Fibroblast of skin of right biceps (primary cell): ENCODE measurements at regions not wholly inside any gene's neighbourhood (a gene's known extent, or its start where the extent isn't known, plus 50 kb on each side); places are given as distances from the start of the nearest gene placed in this dataset.
"Not testable (repeated sequence)": the region's sequence is repeated elsewhere in the genome, so short reads cannot be mapped to it uniquely, and the experiment has no call there.

Experiments used
- DNase-seq: peaks from one replicate; pipeline ENCODE4 v3.0.0-alpha.2; 2013

DNA sequence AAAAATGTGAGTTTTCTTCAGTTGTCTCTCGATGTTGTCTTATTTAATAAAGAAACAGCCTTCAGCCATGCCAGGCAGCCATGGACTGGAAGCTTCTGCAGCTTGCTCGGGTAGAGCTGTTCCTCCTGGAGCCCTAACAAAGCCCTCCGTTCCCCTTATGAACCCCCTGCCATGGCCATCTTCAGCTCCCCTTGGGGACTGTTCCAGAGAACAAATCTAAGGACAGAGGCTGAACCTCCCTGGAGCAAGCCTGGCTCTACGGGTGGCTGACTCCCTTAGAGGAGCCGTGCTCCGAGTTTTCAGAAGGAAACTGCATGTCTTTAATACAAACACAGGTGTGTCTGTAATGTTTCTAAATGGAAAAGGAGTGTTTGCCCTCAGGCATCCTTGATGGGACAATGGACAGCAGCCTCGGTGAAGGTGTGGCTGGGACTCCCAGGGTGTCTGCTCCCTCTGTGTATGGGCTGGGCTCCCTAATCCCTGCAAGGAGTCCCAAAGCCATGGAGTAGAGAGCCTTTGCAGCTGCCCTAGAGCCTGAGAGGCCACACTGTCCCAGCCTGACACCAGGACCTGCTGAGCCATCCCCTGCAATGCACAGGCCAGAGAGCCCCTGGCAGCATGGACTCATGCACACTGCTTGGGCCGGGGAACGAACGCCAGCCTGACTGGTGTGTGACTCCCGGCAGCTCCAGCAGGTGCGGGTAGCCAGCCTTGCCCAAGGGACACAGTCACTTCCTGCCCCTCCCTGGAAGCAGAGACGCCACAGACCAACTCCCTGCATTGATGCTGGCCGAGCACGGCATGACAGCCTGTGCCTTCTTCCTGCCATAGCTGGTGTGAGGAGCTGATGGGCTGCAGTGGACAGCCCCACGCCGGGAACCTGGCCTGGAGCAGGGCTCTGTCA lies 381.8 kb downstream of the TCERG1L start:
- DNase-seq: no peak

DNA sequence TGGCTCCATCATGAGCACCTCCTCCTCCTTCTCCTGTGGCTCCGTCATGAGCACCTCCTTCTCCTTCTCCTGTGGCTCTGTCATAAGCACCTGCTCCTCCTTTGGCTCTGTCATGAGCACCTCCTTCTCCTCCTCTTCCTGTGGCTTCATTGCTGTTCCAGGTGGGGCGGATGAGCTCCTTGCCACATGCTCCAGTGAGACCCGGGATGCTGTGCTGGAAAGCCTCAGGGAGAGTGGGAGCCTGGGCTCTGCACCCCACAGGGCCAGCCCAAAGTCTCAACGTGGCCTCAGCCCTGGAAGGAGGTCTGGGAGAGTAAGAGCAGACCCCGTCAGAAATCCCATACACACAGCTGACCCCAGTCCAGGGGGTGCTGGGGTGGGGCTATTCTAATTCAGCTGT lies 380.7 kb downstream of the TCERG1L start:
- no peak for DNase-seq

DNA sequence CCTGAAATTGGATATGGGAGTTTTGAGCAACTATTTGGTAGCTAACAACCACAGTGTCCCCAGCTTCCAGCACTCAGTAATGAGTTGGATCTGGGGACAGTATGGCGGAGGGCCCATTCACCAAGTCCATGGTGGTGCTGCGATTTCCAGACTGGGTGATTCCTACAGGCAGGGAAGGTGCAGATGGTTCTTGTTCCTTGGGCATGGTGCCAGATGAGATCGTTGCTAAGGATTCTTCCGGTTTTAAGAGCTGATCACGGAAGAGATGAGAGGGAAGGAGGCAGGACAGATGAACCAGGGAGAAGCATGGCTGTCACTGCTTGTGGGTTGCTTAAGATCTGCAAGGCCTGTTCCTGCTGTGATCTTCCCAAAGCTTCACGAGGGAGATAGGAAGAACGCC lies 380.3 kb downstream of the TCERG1L start:
- DNase-seq: no peak

DNA sequence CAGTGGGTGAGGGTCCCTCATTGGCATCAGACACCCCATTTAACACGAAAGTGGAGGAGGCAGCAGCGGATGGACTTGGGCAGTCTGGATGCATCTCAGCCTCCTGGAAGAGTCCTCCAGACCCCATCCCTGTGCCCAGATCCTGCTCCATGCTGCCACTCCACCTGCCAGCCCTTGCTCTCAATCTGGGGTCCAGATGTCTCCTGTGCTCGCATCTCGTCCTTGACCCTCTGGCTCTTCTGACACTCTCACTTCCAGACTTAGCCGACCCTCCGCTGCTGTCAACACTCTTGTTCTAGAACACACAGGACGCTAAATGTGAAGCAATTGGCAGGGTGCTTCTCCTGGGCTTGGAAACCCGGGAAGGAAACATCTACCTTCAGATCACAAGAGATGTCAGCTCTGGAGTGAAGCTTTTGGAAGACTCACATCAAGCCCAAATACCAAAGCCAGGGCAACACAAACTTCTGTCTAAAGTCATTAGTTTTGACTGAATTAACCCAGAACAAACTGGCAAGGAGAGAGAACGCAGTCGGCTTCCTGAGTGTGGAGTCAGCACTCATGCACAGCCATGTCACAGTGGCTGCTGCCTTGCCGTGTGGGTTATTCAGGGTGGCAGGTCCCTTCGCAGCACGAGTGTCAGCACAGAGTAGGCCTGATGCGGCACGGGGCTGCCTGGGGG lies 379.1 kb downstream of the TCERG1L start:
- no peak for DNase-seq

DNA sequence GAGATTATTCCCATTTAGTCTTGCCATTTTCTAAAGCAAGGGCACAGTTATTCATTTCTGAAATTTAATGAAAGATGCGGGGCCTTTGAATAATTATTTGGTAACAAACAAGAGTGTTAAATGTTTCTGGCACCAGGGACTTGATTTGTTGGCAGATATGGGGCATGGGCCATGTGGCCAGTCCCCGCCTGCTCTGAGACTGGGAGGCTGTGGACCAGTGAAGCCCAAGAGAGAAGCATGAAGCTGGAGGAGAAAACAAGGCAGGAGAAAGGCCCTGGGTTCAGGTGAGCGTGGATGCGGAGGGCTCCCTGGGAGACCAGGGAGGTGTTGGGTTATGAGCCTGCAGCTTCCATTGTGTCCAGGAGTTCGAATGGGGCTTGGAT lies 378.5 kb downstream of the TCERG1L start:
- no peak for DNase-seq

DNA sequence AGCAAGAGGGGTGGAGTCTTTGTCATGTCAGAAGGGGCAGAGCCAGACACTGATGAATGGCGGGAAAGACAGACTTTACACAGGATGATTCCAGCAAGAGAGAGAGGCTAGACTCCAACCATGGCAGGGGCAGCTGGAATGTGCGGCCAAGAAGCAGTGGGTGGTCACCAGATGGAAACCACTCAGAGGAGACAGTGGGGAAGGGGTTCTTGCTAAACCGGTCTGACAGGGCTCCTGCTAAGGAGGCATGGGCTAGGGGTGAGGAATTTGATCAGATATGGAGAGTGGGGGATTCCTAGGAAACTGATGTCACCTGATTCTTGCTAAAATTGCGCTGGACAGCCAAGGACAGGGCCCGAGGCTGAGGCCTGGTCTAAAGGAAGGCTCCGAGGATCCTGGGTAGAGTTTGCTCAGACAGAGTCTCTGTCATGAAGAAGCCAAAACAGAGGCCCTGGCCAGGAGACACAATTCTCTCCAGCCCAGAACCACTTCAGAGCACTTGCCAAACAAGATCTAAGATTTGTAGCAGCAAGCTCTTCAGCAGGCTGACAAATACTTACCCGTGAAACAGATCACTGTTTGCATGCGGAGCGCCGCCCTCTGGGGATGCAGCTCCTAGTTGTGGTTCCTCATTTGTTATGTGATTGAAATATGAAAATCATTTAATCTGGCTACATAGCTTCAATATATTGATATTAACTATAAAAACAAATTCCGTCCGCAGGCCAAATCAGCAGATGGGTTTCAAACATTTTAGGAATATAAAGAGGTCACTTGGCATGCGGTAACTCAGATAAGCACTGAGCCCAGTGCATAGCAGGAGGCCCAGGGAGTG lies 377.0 kb downstream of the TCERG1L start:
- no peak for DNase-seq

DNA sequence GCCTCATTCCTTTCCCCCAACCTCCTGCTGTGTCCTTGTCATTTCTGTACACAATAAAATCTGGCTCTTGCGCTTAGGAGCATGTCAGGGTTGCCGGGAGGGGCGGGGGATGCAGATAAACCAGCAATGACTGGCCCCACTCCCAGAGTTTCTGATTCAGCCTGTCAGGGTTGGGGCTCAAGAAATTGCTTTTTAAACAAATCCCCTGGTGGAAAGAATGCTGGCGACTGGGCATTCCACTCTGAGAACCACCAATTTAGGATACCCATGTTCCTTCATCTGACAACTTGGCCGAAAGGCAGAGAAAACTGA lies 376.4 kb downstream of the TCERG1L start:
- DNase-seq: no peak

DNA sequence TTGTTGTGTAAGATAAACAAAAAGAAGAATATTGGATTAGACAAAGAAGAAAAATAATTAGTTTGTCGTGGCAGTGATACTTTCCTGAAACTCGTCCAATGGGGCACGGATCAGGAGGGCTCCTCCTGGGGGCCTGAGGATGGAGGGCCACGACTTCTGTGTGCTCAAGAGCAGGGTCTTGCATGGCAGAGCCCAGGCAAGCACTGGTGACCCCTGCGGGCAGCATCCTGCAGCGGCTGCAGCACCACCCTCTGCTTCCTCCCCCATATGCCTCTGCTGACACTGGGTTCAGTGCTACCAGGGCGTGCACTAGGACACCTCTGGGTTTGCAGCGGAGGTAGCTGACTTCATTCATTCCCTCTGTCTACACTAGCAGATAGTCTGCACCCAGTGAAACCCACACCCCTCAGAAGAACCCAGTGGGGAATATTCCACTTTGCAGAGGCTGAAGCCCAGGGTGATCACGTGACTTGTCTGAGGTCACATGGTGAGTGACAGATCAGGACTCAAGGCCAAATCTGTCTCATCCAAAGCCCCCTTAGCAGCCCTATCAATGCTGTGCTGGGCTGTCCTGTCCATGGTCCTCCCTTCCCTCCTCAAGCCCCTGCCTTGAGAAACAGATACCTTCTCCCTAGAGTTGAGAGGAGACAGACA lies 375.5 kb downstream of the TCERG1L start:
- DNase-seq: no peak

DNA sequence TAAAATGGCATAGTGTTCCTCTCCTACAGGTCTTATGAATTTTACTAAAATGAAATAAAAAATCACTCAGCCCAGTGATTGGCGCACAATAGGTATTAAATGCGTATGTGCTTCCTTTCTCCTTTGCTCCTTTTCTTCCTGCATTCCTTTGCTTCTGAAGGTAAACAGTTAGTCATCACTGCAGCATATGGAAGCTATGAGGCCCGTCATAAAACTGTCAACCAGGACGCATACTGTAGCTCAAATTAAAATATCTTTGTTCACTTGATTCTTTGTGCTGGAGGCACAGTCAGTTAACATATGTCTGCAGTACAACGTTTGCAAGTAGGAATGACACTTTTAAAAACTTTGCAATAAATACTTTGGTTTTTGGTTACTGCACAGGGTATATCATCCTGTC lies 374.7 kb downstream of the TCERG1L start:
- DNase-seq: no peak

DNA sequence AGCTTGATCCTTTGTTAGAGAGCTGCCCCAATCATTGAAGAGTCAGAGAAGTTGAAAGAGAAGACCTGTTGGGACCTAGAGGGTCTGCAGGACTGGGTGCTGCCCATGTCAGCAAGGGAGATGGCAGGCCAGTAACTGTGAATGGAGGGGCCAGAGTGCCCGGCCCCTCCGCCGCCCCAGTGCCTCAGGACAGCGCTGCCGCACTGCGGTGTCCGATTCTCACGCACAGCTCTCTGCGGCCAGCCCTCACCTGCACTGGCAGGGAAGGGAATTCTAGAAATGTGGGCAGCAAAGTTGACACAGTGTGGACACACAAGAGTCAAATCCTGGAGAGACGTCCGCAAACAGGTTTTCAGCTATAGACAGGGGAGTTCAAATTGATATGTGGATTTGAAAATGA lies 373.5 kb downstream of the TCERG1L start:
- DNase-seq: no peak

DNA sequence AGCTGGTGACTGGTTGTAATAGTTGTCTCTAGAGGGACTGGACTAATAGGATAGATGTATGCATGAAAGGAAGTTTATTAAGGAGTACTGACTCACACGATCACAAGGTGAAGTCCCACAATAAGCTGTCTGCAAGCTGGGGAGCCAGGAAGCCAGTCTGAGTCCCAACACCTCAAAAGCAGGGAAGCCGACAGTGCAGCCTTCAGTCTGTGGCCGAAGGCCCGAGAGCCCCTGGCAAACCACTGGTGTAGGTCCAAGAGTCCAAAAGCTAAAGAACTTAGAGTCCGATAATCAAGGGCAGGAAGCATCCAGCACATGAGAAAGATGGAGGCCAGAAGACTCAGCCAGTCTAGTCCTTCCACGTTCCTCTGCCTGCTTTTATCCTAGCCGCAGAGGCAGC lies 372.6 kb downstream of the TCERG1L start:
- DNase-seq: not testable (repeated sequence)

DNA sequence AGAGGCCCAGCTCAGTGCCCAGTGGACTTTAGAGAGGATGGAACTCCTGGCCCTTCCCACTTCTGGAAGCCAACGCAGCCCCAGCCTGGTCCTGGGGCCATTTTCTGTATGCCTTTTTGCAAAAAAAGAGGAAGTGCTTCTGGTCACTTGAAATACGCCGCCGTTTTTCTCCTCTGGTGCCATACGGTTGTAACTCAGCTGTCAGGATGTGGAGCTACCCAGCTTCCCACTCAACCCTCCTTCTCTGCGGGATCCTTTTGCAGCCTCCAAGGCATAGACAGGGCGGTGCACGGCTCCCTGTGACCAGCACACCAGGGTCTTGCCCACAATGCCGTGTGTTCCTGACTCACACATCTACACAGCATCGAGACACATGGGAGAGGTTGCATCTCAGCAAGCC lies 369.6 kb downstream of the TCERG1L start:
- DNase-seq: no peak

DNA sequence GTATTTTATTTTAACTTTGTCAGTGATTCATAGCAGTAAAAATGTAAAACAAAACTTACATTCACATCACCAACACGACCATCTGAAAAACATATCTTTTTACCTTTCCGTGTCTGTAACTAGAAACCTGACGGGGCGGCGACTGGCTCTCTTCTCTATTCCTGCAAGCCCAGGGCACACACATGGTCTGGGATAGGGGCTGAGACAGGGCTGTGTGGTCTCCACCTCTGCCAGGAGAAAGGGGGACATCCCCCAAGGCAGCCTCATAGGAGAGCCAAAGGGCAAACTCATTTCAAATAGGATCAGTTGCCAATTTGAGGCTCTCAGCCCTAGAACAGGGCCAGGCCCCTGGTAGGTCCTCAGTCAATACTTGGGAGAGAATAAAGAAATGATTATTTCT lies 359.4 kb downstream of the TCERG1L start:
- DNase-seq: no peak

DNA sequence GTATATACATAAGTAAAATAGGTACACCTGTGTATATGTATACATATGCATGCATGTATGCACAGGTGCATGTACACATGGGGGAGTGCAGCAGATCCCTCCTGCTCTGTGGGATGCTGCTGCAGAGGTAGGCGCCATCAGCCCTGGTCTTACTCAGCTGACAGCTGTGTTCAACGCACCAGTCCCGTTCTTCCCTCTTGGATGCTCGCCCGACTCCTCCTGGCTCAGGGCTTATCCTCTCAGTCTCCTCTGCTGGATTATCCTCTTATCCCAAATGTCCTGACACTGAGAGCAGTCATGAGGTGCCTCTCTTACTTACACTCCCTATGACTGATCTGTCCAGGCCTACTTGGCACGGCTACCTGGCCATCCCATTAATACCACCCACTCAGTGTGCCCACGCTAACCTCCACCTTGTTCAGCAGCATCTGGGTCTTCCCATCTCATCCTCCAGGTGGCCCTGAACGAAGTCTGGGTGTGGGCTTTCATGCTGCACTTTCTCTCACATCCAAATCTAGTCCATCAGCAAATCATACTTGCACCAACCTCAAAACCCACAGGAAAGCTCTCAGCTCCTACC lies 357.1 kb downstream of the TCERG1L start:
- no peak for DNase-seq

DNA sequence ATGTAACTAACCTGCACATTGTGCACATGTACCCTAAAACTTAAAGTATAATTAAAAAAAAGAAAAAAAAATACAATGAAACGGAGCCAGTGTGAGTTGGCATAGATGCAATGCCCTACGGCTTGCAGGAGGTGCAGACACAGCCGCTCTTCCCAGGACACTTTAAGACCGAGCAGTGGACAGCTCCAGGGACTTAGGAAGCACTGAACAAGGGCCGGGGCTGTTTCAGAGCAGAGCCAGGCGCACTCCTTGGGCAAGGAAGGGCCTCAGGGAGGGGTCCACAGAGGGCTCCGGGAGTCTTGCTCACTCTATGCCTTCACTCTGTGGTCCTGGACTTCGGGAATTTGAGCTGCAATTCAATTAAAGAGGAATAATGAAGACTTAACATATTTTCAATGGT lies 355.3 kb downstream of the TCERG1L start:
- no peak for DNase-seq

DNA sequence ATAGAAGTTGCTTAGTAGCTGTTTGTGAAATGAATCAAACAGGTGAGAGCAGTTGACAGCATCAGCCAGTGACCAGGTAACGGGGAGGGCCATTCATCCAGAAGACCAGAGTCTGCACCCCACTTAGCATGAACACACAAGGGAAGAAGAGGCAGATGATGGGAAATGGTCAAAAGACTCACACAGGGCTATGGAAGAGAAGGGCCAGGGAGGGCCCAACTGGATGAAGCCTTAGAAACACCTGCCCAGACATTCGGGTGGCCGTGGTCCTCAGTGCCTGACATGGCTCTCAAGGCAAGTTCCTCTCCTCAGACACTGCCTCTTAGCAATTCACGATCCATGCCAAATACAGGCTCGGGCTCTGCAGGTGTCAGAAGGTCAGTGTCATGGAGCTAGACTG lies 354.1 kb downstream of the TCERG1L start:
- DNase-seq: no peak

DNA sequence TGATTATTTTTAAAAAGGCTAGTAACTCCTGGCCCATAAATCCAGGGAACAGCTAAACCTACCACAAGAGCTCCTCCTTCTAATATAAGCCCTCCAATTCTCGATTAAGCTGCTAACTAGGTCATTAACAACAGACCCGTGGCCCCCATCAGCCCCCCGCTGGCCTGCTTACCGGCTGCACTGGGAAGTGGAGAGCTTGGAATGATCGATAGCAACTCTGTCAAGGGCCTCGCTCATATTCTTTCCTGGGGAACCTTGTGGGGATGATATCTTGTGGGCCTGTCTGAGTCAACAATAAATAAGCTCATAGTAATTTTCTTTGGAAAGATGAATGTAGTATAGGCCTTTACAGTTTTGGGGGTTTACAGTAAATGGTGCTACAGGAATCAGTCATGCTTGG lies 353.5 kb downstream of the TCERG1L start:
- no peak for DNase-seq

DNA sequence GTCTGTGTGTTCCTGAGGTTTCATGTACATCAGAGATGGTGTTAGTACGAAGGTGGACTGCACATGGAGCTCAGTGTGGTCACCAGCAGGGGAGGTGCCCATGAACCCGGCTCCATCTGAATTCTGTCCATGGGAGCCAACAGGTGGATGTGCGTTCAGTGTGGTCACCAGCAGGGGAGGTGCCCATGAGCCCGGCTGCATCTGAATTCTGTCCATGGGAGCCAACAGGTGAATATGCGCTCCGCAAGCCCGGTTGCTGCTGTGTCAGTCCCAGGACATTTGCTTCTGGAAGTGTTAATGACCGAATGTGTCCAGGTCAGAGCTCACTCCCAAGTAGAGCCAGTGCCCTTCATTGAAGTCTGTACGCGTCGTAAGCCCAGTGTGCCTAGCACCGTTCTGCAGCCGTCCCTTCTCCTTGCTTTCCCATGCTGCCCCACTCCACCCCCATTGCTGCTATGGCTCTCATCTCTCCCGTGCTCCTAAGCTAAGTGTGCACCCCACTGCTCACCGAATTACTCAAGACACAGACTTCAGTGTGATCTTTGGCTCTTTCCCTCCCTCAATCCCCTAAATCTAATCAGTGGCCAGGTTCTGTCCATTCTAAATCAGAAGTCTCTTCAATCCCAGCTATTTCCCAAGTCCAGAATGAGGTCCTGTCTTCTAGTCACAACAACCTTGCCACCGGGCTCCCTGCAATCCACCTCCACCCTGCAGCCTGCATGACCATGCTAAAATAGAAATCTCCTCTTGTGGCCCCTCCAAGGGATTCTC lies 352.4 kb downstream of the TCERG1L start:
- no peak for DNase-seq

DNA sequence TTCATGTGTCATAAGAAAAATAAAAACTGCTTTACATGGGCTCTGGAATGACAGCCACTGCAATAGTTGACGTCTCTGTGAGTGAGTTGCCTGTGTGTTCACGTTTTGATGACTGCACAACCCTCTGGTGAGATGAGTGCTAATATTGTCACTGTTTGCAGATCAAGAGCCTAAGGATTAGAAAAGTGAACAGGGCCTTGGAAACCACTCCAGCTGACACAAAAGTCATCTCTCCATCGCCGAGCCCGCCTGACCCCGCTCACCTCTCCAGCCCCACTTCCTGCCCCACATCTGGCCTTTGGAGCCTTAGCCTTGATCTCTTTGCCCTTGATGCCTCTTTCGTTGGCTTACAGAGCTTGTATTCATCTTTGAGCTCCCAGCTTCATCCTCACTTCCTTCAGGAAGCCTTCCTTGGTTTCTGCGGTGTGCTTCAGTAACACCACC lies 351.7 kb downstream of the TCERG1L start:
- no peak for DNase-seq

DNA sequence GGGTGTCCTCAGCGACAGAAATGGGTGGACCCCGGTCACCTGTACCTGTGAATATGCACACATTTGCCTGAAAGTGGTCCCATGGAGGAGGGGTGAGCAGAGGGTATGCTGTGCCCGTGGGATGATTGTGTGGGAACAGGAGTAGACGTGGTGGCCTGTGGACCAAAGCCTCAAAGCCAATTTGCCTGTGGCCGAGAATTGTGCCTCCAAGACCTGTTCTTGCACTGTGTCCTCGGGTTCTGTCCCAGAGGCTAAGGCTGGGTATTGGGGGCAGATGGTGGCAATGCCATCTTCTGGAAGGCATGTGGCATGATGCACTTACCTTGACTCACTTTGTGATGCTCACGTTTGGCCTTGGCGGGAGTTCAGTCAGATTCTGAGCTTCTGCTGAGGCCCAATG lies 351.0 kb downstream of the TCERG1L start:
- DNase-seq: no peak

DNA sequence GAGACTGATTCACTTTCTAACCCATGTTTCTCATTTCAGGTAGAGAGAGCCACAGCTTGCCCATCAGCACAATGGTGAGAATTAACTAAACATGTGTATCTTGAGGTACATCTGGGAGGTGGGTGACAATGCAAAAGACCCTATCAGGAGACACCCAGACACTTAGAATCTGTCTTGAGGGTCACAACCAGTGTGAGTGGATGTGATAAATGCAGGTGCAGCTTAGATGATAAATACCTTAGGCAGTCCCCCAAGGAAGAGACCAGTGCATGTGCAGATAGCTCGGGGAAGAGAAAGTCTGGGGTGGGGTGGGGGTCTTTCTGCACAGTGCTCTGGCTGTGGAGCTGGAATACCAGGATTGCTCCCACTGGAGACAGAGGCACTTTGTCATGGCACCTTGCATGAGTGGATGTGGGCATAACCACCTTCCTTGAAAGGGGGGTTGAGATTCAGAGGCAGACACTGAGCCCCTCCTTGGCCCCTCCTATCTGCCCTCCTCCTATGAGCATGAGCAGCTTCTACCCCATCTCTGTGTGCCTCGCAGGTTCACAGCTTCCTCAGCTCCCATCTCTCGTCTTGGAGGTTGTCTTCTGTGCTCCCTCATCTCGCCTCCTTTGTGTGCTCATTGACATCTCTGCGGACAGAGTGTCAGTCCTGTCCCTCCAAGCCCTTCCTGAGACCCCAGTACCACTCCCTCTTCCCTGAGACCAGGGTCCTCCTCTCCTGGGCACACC lies 349.8 kb downstream of the TCERG1L start:
- DNase-seq: no peak
